ENCODE measurements at regions not wholly inside any gene's neighbourhood (a gene's known extent, or its start where the extent isn't known, plus 50 kb on each side); places are given as distances from the start of the nearest gene placed in this dataset.

DNA sequence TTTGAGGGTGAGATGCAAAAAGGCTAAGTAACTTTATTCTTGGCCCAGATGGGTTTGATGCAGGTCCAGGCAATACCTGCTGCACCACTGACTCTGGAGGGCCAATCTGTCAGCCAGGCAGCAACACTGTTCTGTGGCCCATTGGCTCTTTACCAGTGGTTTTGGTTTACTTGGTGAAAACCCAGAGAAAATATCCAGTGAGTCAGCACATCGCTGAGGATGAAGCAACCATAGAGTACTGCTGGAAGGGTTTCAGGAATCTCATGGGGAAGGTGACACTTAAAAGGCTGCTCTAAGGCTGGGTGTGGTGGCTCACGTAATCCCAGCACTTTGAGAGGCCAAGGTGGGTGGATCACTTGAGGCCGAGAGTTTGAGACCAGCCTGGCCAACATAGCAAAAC is 192.5 kb upstream of the FAM98A start:
- TF ChIP-seq POLR2A (IDR thresholded peaks at IDR 0.05; ENCODE audit: low read depth, low read length) (no peak), POLR2AphosphoS5 (IDR thresholded peaks at IDR 0.05; ENCODE audit: low read depth, low read length) (no peak)
